Thoracic aorta (tissue), 2 donors: ENCODE measurements at regions not wholly inside any gene's neighbourhood (a gene's known extent, or its start where the extent isn't known, plus 50 kb on each side); places are given as distances from the start of the nearest gene placed in this dataset.
"Not testable (repeated sequence)": the region's sequence is repeated elsewhere in the genome, so short reads cannot be mapped to it uniquely, and the experiment has no call there.

Source experiments
- ATAC-seq: fragments of 150-250 bp; one replicate; pipeline ENCODE4 v1.8.0; 2017; ENCODE audit warnings: low read depth; ENCODE audit not compliant: insufficient number of reproducible peaks, low FRiP score
- DNase-seq: peaks from one replicate; pipeline ENCODE4 v3.0.0-alpha.2; 2020; ENCODE audit warnings: low spot score
- H3K27ac ChIP-seq, 2 donors: fragments of 200-600 bp; sonication (generic); 1 replicate in 1 of 2; 2 replicates in 1 of 2; pipeline ENCODE4 v1.5.1; 2016; ENCODE audit warnings: mild to moderate bottlenecking in 2 of 2, moderate library complexity in 2 of 2
- H3K27me3 ChIP-seq: fragments of 200-600 bp; sonication (generic); replicated peaks from 2 replicates; pipeline ENCODE4 v1.6.0; 2016; ENCODE audit warnings: mild to moderate bottlenecking; ENCODE audit not compliant: insufficient read depth
- H3K36me3 ChIP-seq: fragments of 200-600 bp; sonication (generic); one replicate; pipeline ENCODE4 v1.5.1; 2016
- H3K4me1 ChIP-seq, 2 donors: fragments of 200-600 bp; sonication (generic); 1 replicate in 1 of 2; 2 replicates in 1 of 2; pipeline versions ENCODE4 v1.5.1 to v1.6.0; 2016; ENCODE audit warnings: low read depth in 2 of 2, mild to moderate bottlenecking in 1 of 2; ENCODE audit not compliant: control insufficient read depth in 1 of 2
- H3K4me3 ChIP-seq: fragments of 200-600 bp; sonication (generic); 2 replicates; pipeline ENCODE4 v1.5.1; 2016; ENCODE audit warnings: mild to moderate bottlenecking
- H3K9me3 ChIP-seq: fragments of 200-600 bp; sonication (generic); 2 replicates; pipeline ENCODE4 v1.5.1; 2016
- CTCF ChIP-seq: fragments of 200-600 bp; sonication (generic); IDR thresholded peaks from one replicate; pipeline ENCODE4 v1.5.1; 2019; ENCODE audit warnings: antibody characterized with exemption

GRCh38 chr7:113349339-113349738 lies 231.0 kb upstream of the SMIM30 start:
- no peak for ATAC-seq
- no peak for DNase-seq
- Histone ChIP-seq H3K4me3 (no peak overlapping the region), H3K36me3 (no peaks in the 10 kb centered on the region), H3K27me3 (no peaks in the 10 kb centered on the region), H3K27ac (no peak overlapping the region), H3K4me1 (no peaks in the 10 kb centered on the region), H3K9me3 (no peaks in the 10 kb centered on the region)
- TF ChIP-seq CTCF, result no peak

- Histone ChIP-seq H3K9me3 (no peaks in the 10 kb centered on the region), H3K27me3 (no peaks in the 10 kb centered on the region), H3K27ac (no peak overlapping the region), H3K4me1 (peaks cover 2 to 13% of the 10 kb centered on the region in 2 donors), H3K36me3 (no peaks in the 10 kb centered on the region), H3K4me3 (no peak overlapping the region)
- DNase-seq, result no peak
- ATAC-seq, result no peak
- no peak for TF ChIP-seq CTCF
These were observed 221.3 kb upstream of the SMIM30 start for GRCh38 chr7:113339661-113340060.

GRCh38 chr7:113338071-113338696 lies 219.8 kb upstream of the SMIM30 start:
- Histone ChIP-seq H3K4me1 (peaks cover 2 to 13% of the 10 kb centered on the region in 2 donors), H3K36me3 (no peaks in the 10 kb centered on the region)
- no peak for TF ChIP-seq CTCF

DNA sequence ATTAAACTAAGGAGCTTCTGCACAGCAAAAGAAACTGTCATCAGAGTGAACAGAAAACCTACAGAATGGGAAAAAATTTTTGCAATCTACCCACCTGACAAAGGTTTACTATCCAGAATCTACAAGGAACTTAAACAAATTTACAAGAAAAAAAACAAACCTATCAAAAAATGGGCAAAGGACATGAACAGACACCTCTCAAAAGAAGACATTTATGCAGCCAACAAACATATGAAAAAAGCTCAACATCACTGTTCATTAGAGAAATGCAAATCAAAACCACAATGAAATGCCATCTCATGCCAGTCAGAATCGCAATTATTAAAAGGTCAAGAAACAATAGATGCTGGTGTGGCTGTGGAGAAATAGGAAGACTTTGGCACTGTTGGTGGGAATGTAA lies 218.5 kb upstream of the SMIM30 start:
- H3K36me3 ChIP-seq, H3K27me3 ChIP-seq, H3K27ac ChIP-seq, DNase-seq, ATAC-seq, H3K9me3 ChIP-seq, H3K4me3 ChIP-seq: not testable (repeated sequence)
- H3K4me1 ChIP-seq, result peaks cover 2 to 13% of the 10 kb centered on the region in 2 donors

More at GRCh38 chr7:113338071-113338696, 219.8 kb upstream of the SMIM30 start:
- H3K4me3 ChIP-seq, result no peak overlapping the region
- no peak for DNase-seq
- no peak overlapping the region for H3K27ac ChIP-seq
- no peaks in the 10 kb centered on the region for H3K9me3 ChIP-seq
- ATAC-seq, result no peak
- no peaks in the 10 kb centered on the region for H3K27me3 ChIP-seq

GRCh38 chr7:113331155-113331898 lies 213.0 kb upstream of the SMIM30 start:
- DNase-seq (no peak), ATAC-seq (no peak)
- no peaks in the 10 kb centered on the region for H3K4me1 ChIP-seq
- H3K27me3 ChIP-seq, result no peaks in the 10 kb centered on the region
- TF ChIP-seq CTCF, result no peak
- no peak overlapping the region for H3K27ac ChIP-seq
- no peaks in the 10 kb centered on the region for H3K9me3 ChIP-seq
- H3K36me3 ChIP-seq, result no peaks in the 10 kb centered on the region
- no peak overlapping the region for H3K4me3 ChIP-seq
